ENCODE measurements at regions not wholly inside any gene's neighbourhood (a gene's known extent, or its start where the extent isn't known, plus 50 kb on each side); places are given as distances from the start of the nearest gene placed in this dataset.

DNA sequence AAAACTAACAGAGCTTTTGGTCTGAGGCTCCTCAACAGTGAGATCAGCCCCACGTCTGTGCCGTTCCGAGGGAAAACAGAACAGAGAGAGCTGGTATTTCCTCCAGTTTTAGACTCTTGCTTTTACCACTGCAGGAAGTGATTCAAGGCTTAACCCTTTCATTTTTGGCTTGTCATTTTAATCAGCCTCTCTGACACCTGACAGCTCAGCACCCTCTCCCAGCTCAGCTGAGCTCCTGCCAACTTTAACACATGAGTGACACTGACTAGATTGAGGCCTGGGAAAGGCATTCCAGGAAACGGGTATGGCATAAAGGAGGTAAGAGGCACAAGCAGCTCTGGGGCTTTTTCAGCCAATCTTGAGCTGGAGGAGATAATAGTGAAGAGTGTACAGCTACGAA is 239.4 kb upstream of the SKOR2 start:
- no peak overlapping the region for H3K4me3 ChIP-seq (replicated peaks in 1 of 3; ENCODE audit: insufficient read depth in 1 of 3, low read depth in 2 of 3, low read length in 3 of 3)
- TF ChIP-seq, protein P1, sequence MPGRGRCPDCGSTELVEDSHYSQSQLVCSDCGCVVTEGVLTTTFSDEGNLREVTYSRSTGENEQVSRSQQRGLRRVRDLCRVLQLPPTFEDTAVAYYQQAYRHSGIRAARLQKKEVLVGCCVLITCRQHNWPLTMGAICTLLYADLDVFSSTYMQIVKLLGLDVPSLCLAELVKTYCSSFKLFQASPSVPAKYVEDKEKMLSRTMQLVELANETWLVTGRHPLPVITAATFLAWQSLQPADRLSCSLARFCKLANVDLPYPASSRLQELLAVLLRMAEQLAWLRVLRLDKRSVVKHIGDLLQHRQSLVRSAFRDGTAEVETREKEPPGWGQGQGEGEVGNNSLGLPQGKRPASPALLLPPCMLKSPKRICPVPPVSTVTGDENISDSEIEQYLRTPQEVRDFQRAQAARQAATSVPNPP (CRISPR knock-in tag; IDR thresholded peaks at IDR 0.05) = no peak
- TF ChIP-seq JARID2 (CRISPR knock-in tag; IDR thresholded peaks at IDR 0.05; ENCODE audit: insufficient replicate concordance) (no peak), ZNF44 (CRISPR knock-in tag; IDR thresholded peaks at IDR 0.05) (no peak), ZXDC (CRISPR knock-in tag; IDR thresholded peaks at IDR 0.05) (no peak), ZNF777 (CRISPR knock-in tag; IDR thresholded peaks at IDR 0.05) (no peak), ZNF850 (CRISPR knock-in tag; conservative IDR thresholded peaks at IDR 0.05) (no peak), ZFYVE20 (CRISPR knock-in tag; IDR thresholded peaks at IDR 0.05; ENCODE audit: borderline replicate concordance, low read depth) (no peak)
- TF ChIP-seq, protein P2, sequence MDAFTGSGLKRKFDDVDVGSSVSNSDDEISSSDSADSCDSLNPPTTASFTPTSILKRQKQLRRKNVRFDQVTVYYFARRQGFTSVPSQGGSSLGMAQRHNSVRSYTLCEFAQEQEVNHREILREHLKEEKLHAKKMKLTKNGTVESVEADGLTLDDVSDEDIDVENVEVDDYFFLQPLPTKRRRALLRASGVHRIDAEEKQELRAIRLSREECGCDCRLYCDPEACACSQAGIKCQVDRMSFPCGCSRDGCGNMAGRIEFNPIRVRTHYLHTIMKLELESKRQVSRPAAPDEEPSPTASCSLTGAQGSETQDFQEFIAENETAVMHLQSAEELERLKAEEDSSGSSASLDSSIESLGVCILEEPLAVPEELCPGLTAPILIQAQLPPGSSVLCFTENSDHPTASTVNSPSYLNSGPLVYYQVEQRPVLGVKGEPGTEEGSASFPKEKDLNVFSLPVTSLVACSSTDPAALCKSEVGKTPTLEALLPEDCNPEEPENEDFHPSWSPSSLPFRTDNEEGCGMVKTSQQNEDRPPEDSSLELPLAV (CRISPR knock-in tag; conservative IDR thresholded peaks at IDR 0.05; ENCODE audit: low read depth) = no peak
- no peak for ATAC-seq
- no peak overlapping the region for H3K4me2 ChIP-seq (ENCODE audit: low read depth, low read length)
- no TSS peak for BruUV-seq (replicated peaks)
- peaks cover 0 to 1% of the 10 kb centered on the region in 2 experiments; a peak in 1 of 5 replicates for H3K27me3 ChIP-seq (ENCODE audit: control insufficient read depth in 1 of 2, insufficient read depth in 2 of 2, low read length in 2 of 2)
- H3K36me3 ChIP-seq (replicated peaks in 1 of 2; ENCODE audit: control insufficient read depth in 1 of 2, insufficient read depth in 2 of 2, low read length in 2 of 2) = no peaks in the 10 kb centered on the region
- 1% methylated on average over 5 of the region's 5 CpGs for WGBS (ENCODE audit: low lambda C conversion rate)
- ChIA-PET POLR2A (no interaction called here), CTCF (ENCODE audit: low intra/inter-chr PET ratio, low total read pairs) (no interaction called here)
- no peak overlapping the region for H3K27ac ChIP-seq (ENCODE audit: extremely low read length, insufficient read depth, low read length)
- H3K9ac ChIP-seq (ENCODE audit: insufficient read depth, low read depth, low read length) = no peak overlapping the region
- no peaks in the 10 kb centered on the region for H4K20me1 ChIP-seq (ENCODE audit: insufficient read depth, low read length)
- no peaks in the 10 kb centered on the region for H3K4me1 ChIP-seq (ENCODE audit: insufficient read depth, low read length)
- H3K9me3 ChIP-seq (ENCODE audit: low read length) = no peaks in the 10 kb centered on the region
- no peak for FAIRE-seq
- in situ Hi-C loops (cut with HindIII; ENCODE audit: extremely low pct_ligation_motif_present, low pct_unique_long_range_greater_than_20kb) = no loop called here
- H2AFZ ChIP-seq (ENCODE audit: low read length) = no peak overlapping the region
- no peaks in the 10 kb centered on the region for H3K79me2 ChIP-seq (ENCODE audit: insufficient read depth, low read length)
- intact Hi-C loops (cut with micrococcal nuclease; ENCODE audit: unreplicated experiment) = no loop called here
- DNase-seq (ENCODE audit: low spot score) = no peak
